Aorta (tissue), 5 donors: ENCODE measurements at regions not wholly inside any gene's neighbourhood (a gene's known extent, or its start where the extent isn't known, plus 50 kb on each side); places are given as distances from the start of the nearest gene placed in this dataset.

Experiments
- ATAC-seq: fragments of 200-7000 bp; cut with Tn5 transposase; one replicate; pipeline ENCODE4 v1.9.1; 2022; ENCODE audit warnings: moderate library complexity; ENCODE audit not compliant: low FRiP score
- DNase-seq, 2 donors: peaks; one replicate each; pipeline ENCODE4 v3.0.0-alpha.2; 2020
- H3K27ac ChIP-seq, 2 donors: one replicate each; pipeline ENCODE4 v1.5.1; 2013; ENCODE audit warnings: low read length in 2 of 2, mild to moderate bottlenecking in 2 of 2, moderate library complexity in 2 of 2, control low read depth in 1 of 2, inconsistent platforms in 1 of 2, low read depth in 1 of 2
- H3K27me3 ChIP-seq, 2 donors: one replicate each; pipeline ENCODE4 v1.6.1; 2013; ENCODE audit warnings: control low read depth in 1 of 2, low read length in 1 of 2, mild to moderate bottlenecking in 1 of 2, moderate library complexity in 1 of 2; ENCODE audit not compliant: insufficient read depth in 2 of 2, control insufficient read depth in 1 of 2
- H3K36me3 ChIP-seq, 2 donors: one replicate each; pipeline ENCODE4 v1.6.1; 2013; ENCODE audit warnings: control low read depth in 1 of 2, low read length in 1 of 2, mild to moderate bottlenecking in 1 of 2; ENCODE audit not compliant: insufficient read depth in 2 of 2, control insufficient read depth in 1 of 2
- H3K4me1 ChIP-seq, 2 donors: one replicate each; pipeline ENCODE4 v1.6.1; 2013; ENCODE audit warnings: low read length in 2 of 2, control low read depth in 1 of 2, mild to moderate bottlenecking in 1 of 2, moderate library complexity in 1 of 2; ENCODE audit not compliant: insufficient read depth in 2 of 2, control insufficient read depth in 1 of 2
- H3K4me3 ChIP-seq, 2 donors: one replicate each; pipeline ENCODE4 v1.5.1; 2013; ENCODE audit warnings: low read length in 2 of 2, control low read depth in 1 of 2, mild to moderate bottlenecking in 1 of 2
- H3K9me3 ChIP-seq: one replicate; pipeline ENCODE4 v1.6.1; 2013; ENCODE audit warnings: mild to moderate bottlenecking, low read length; ENCODE audit not compliant: control insufficient read depth
- WGBS, 2 donors: extraction: QIAGEN DNeasy Blood & Tissue Kit; methylation state at CpG; one replicate each; pipeline ENCODE4 v1.1.7; 2013; 5-methylcytosine and 5-hydroxymethylcytosine counted together
- intact Hi-C, 2 donors: fragments of 100-400 bp; cut with DNase I; formaldehyde crosslinking; loops; one replicate each; pipeline versions ENCODE4 v1.14.2 to v1.15.0; 2022
- donor health status: healthy with polysubstance abuse.
- donor health status: Bipolar disorder and iron deficiency.
- donor health status: DM: no; HTN: no; CAD: no.
- donor health status: DM: no; HTN: no; CAD: no.
- donor health status: DM: yes; HTN: yes; CAD: no.

- Histone ChIP-seq H3K27ac (no peak overlapping the region), H3K36me3 (no peaks in the 10 kb centered on the region), H3K27me3 (no peaks in the 10 kb centered on the region), H3K4me3 (no peak overlapping the region), H3K9me3 (no peaks in the 10 kb centered on the region), H3K4me1 (no peaks in the 10 kb centered on the region)
- DNase-seq, result no peak
- ATAC-seq, result no peak
- intact Hi-C loops, result no loop called here
- 84 to 88% methylated on average over 3 of the region's 3 CpGs for WGBS, 2 donors
Observed at GRCh38 chr11:98137437-98137836, 883.3 kb upstream of the CNTN5 start.

- H3K4me1 ChIP-seq, result no peaks in the 10 kb centered on the region
- H3K9me3 ChIP-seq, result no peaks in the 10 kb centered on the region
- H3K27me3 ChIP-seq, result no peaks in the 10 kb centered on the region
- no peaks in the 10 kb centered on the region for H3K36me3 ChIP-seq
- H3K27ac ChIP-seq, result no peak overlapping the region
- ATAC-seq, result no peak
- no peak overlapping the region for H3K4me3 ChIP-seq
- intact Hi-C loops, result no loop called here
- no peak for DNase-seq
Observed at GRCh38 chr11:98143661-98144060, 877.1 kb upstream of the CNTN5 start.

GRCh38 chr11:98153752-98154151 lies 867.0 kb upstream of the CNTN5 start:
- ATAC-seq (no peak), DNase-seq (no peak)
- intact Hi-C loops, result no loop called here
- Histone ChIP-seq H3K4me3 (no peak overlapping the region), H3K27ac (no peak overlapping the region), H3K4me1 (no peaks in the 10 kb centered on the region), H3K9me3 (peaks cover 1% of the 10 kb centered on the region), H3K36me3 (no peaks in the 10 kb centered on the region), H3K27me3 (no peaks in the 10 kb centered on the region)
- WGBS, 2 donors, result 85 to 89% methylated on average over 2 of the region's 2 CpGs

GRCh38 chr11:98155696-98156095 lies 865.1 kb upstream of the CNTN5 start:
- H3K27me3 ChIP-seq, result no peaks in the 10 kb centered on the region
- no peak overlapping the region for H3K4me3 ChIP-seq
- peaks cover 1% of the 10 kb centered on the region for H3K9me3 ChIP-seq
- intact Hi-C loops, result no loop called here
- H3K36me3 ChIP-seq, result no peaks in the 10 kb centered on the region
- 29 to 39% methylated on average over 3 of the region's 3 CpGs for WGBS, 2 donors
- ATAC-seq (no peak), DNase-seq (no peak)
- H3K4me1 ChIP-seq, result no peaks in the 10 kb centered on the region
- H3K27ac ChIP-seq, result no peak overlapping the region

- ATAC-seq, result no peak
- WGBS, 2 donors, result 81 to 84% methylated on average over 5 of the region's 5 CpGs
Observed at GRCh38 chr11:98177925-98178324, 842.8 kb upstream of the CNTN5 start.

GRCh38 chr11:98180511-98180910 lies 840.2 kb upstream of the CNTN5 start:
- no peaks in the 10 kb centered on the region for H3K27me3 ChIP-seq
- no peak overlapping the region for H3K4me3 ChIP-seq
- 62 to 65% methylated on average over 1 of the region's 1 CpG for WGBS, 2 donors
- H3K36me3 ChIP-seq, result no peaks in the 10 kb centered on the region
- H3K4me1 ChIP-seq, result no peaks in the 10 kb centered on the region
- intact Hi-C loops, result no loop called here
- no peak for DNase-seq
- peaks cover under 1% of the 10 kb centered on the region for H3K9me3 ChIP-seq
- H3K27ac ChIP-seq, result no peak overlapping the region
- ATAC-seq, result no peak

More at GRCh38 chr11:98177925-98178324, 842.8 kb upstream of the CNTN5 start:
- Histone ChIP-seq H3K9me3 (no peaks in the 10 kb centered on the region), H3K36me3 (no peaks in the 10 kb centered on the region), H3K27me3 (no peaks in the 10 kb centered on the region), H3K27ac (no peak overlapping the region), H3K4me1 (no peaks in the 10 kb centered on the region), H3K4me3 (no peak overlapping the region)
- intact Hi-C loops, result no loop called here
- no peak for DNase-seq

GRCh38 chr11:98180921-98181320 lies 839.8 kb upstream of the CNTN5 start:
- ATAC-seq, result no peak
- no peaks in the 10 kb centered on the region for H3K27me3 ChIP-seq
- intact Hi-C loops, result no loop called here
- no peaks in the 10 kb centered on the region for H3K4me1 ChIP-seq
- no peak overlapping the region for H3K27ac ChIP-seq
- no peaks in the 10 kb centered on the region for H3K36me3 ChIP-seq
- WGBS, 2 donors, result 23 to 35% methylated on average over 2 of the region's 2 CpGs
- H3K4me3 ChIP-seq, result no peak overlapping the region
- no peak for DNase-seq
- H3K9me3 ChIP-seq, result peaks cover 1% of the 10 kb centered on the region

- Histone ChIP-seq H3K36me3 (no peaks in the 10 kb centered on the region), H3K9me3 (peaks cover 1% of the 10 kb centered on the region), H3K27ac (no peak overlapping the region), H3K27me3 (no peaks in the 10 kb centered on the region), H3K4me3 (no peak overlapping the region), H3K4me1 (no peaks in the 10 kb centered on the region)
- 12 to 55% methylated on average over 1 of the region's 1 CpG for WGBS, 2 donors
- ATAC-seq (no peak), DNase-seq (no peak)
- intact Hi-C loops, result no loop called here
Observed at GRCh38 chr11:98183034-98183433, 837.7 kb upstream of the CNTN5 start.

- intact Hi-C loops, result no loop called here
- peak in 1 of 2 donors; percentile 57 for DNase-seq
- peak; percentile 50 for ATAC-seq
- 94 to 99% methylated on average over 16 of the region's 16 CpGs for WGBS, 2 donors
- Histone ChIP-seq H3K4me1 (no peaks in the 10 kb centered on the region), H3K27ac (no peak overlapping the region), H3K27me3 (no peaks in the 10 kb centered on the region), H3K4me3 (no peak overlapping the region), H3K9me3 (peaks cover 1% of the 10 kb centered on the region), H3K36me3 (no peaks in the 10 kb centered on the region)
Observed at GRCh38 chr11:98185245-98185644, 835.5 kb upstream of the CNTN5 start.
